IPS DF 6.9 (cell line): ENCODE measurements at regions not wholly inside any gene's neighbourhood (a gene's known extent, or its start where the extent isn't known, plus 50 kb on each side); places are given as distances from the start of the nearest gene placed in this dataset.

ENCODE experiments used
- DNase-seq: peaks from one replicate; pipeline ENCODE4 v3.0.0-alpha.2; 2013; ENCODE audit warnings: low read depth, low spot score
- H3K27ac ChIP-seq: one replicate; pipeline ENCODE4 v1.5.1; 2013; ENCODE audit warnings: low read length, control low read depth
- H3K27me3 ChIP-seq: 2 replicates; pipeline ENCODE4 v1.6.1; 2013; ENCODE audit warnings: mild to moderate bottlenecking, low read length; ENCODE audit not compliant: control insufficient read depth, insufficient read depth
- H3K36me3 ChIP-seq: 2 replicates; pipeline ENCODE4 v1.6.1; 2013; ENCODE audit warnings: low read length; ENCODE audit not compliant: control insufficient read depth, insufficient read depth
- H3K4me1 ChIP-seq: 2 replicates; pipeline ENCODE4 v1.6.1; 2013; ENCODE audit warnings: low read length; ENCODE audit not compliant: control insufficient read depth, insufficient read depth
- H3K4me3 ChIP-seq: 2 replicates; pipeline ENCODE4 v1.5.1; 2013; ENCODE audit warnings: mild to moderate bottlenecking, low read length
- H3K9me3 ChIP-seq: 2 replicates; pipeline ENCODE4 v1.6.1; 2013; ENCODE audit warnings: low read length, inconsistent platforms; ENCODE audit not compliant: control insufficient read depth, insufficient read depth
- WGBS: extraction: QIAGEN DNeasy Blood & Tissue Kit; methylation state at CpG from one replicate; pipeline ENCODE4 v1.1.7; 2013; ENCODE audit warnings: mixed read lengths, missing lambda C conversion rate; ENCODE audit not compliant: insufficient read length, insufficient coverage; 5-methylcytosine and 5-hydroxymethylcytosine counted together

DNA sequence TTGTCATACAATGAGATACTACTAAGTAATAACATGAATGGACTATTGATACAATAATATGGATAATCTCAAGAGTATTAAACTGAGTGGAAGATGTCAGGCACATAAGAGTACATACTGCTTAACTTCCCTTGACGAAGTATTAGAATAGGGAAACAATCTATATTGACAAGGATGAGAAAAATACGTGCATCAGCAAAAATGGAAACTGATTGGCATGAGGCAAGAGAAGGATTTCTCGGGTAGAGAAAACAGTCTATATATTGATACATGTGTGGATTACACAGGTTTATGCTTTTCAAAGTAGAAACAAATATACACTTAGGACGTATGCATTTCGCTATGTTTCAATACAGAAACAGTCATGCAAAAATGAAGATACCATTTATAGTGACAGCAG, 57.4 kb downstream of the PRR20E start:
- no peak for DNase-seq
- H3K36me3 ChIP-seq, result no peaks in the 10 kb centered on the region
- no peak overlapping the region for H3K4me3 ChIP-seq
- no peaks in the 10 kb centered on the region for H3K4me1 ChIP-seq
- H3K9me3 ChIP-seq, result no peaks in the 10 kb centered on the region
- no peaks in the 10 kb centered on the region for H3K27me3 ChIP-seq
- H3K27ac ChIP-seq, result no peak overlapping the region
- WGBS, result no CpG with 5 or more reads among the region's 5 CpGs

DNA sequence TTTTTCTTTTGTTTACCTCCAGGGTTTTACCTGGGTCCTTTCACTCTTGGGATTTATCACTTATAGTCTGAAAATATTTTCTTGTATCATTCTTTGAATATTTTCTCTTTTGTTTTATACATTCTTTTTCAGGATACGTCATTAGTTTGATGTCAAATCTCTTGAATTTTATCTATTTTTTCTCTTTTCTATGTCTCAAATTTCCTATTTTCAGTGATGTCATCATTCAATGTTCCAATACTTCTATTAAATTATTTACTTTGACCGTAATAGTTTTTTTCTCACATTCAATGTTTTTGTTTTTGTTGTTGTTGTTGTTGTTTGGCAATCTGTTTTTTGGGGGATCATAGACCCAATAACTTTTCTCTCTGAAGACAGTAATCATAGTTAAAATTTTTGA, 83.5 kb downstream of the PRR20E start:
- H3K36me3 ChIP-seq, result no peaks in the 10 kb centered on the region
- no peaks in the 10 kb centered on the region for H3K9me3 ChIP-seq
- WGBS, result no CpG with 5 or more reads among the region's 2 CpGs
- no peak overlapping the region for H3K27ac ChIP-seq
- no peaks in the 10 kb centered on the region for H3K4me1 ChIP-seq
- no peak overlapping the region for H3K4me3 ChIP-seq
- no peaks in the 10 kb centered on the region for H3K27me3 ChIP-seq
- DNase-seq, result no peak

DNA sequence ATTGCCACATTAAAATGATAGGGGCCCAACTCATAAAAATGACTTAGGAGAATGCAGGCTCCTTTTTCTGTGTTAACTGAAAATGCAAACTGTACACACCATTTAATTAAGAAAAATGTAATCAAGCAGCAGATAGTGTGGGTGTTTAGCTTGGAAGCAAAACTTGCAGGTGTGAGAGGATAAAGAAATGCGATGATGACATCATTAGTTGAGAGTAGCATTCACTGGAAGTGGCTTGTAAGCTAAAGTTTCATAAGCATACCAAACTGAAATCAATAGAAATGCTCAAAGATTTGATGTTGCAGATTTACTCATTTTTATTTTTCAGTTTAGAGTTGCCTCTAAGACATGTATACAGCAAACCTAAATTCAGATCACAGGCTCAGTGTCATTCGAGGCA, 86.6 kb downstream of the PRR20E start:
- Histone ChIP-seq H3K4me1 (no peaks in the 10 kb centered on the region), H3K4me3 (no peak overlapping the region), H3K27ac (no peak overlapping the region), H3K36me3 (no peaks in the 10 kb centered on the region), H3K27me3 (no peaks in the 10 kb centered on the region), H3K9me3 (no peaks in the 10 kb centered on the region)
- DNase-seq, result no peak
- no CpG with 5 or more reads among the region's 2 CpGs for WGBS

DNA sequence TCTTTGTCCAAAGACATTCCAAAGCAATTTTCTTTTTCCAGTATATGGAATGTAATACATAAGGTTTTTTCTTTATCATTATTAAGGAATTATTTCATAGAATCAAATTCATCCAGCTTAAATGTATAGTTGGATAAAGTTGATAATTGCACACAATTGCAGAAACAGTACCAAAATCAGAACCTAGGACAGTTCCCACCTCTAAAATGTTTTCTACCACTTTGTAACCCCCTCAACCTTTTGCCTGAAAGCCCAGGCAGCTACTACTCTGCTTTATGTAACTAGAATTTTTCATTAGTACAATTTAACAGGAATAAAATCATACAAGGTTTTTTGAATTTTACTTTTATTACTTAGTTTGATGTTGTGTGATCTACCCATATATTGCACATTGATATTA, 98.0 kb downstream of the PRR20E start:
- Histone ChIP-seq H3K27ac (no peak overlapping the region), H3K36me3 (no peaks in the 10 kb centered on the region), H3K9me3 (no peaks in the 10 kb centered on the region), H3K27me3 (no peaks in the 10 kb centered on the region), H3K4me3 (no peak overlapping the region), H3K4me1 (no peaks in the 10 kb centered on the region)
- DNase-seq, result no peak

DNA sequence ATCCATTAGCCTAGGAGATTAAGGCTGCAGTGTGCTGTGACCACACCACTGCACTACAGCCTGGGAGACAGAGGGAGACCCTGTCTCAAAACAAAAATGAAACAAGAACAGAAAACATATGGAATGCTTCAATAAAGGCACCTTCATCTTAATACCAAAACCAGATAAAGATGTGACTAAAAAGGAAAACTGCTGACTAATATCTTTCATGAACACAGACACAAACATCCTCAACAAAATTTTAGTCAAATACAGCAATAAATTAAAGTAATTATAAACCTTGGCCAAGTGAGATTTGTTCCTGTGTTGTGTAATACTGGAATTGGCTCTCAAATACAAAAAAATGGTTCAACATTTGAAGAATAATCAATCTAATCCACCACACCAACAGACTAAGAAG, 103.5 kb downstream of the PRR20E start:
- no peak overlapping the region for H3K4me3 ChIP-seq
- H3K27ac ChIP-seq, result no peak overlapping the region
- no peaks in the 10 kb centered on the region for H3K27me3 ChIP-seq
- no peaks in the 10 kb centered on the region for H3K36me3 ChIP-seq
- H3K9me3 ChIP-seq, result no peaks in the 10 kb centered on the region
- DNase-seq, result no peak
- H3K4me1 ChIP-seq, result no peaks in the 10 kb centered on the region

DNA sequence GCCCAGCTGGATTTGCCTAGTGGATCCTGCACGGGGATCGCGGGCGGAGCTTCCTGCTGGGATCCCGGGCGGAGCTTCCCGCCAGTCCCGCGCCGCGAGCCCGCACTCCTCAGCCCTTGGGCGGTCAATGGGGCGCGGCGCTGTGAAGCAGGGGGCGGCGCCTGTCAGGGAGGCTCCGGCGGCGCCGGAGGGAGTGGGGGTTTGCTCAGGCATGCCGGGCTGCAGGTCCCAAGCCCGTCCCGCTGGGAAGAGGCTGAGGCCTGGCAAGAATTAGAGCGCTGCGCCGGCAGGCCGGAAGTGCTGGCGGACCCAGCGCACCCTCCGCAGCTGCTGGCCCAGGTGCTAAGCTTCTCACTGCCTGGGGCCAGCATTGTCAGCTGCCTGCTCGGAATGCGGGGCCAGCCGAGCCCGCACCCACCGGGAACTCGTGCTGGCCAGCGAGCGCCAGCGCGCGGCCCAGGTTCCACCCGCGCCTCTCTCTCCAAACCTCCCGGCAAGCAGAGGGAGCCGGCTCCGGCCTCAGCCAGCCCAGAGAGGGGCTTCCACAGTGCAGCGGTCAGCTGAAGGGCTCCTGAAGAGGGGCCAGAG, 119.6 kb downstream of the PRR20E start:
- Histone ChIP-seq H3K27ac (no peak overlapping the region), H3K9me3 (no peaks in the 10 kb centered on the region), H3K4me3 (no peak overlapping the region), H3K36me3 (no peaks in the 10 kb centered on the region; the same call in 1 of the 2 replicates), H3K27me3 (no peaks in the 10 kb centered on the region), H3K4me1 (no peaks in the 10 kb centered on the region)
- no peak for DNase-seq
- WGBS, result no CpG with 5 or more reads among the region's 49 CpGs

DNA sequence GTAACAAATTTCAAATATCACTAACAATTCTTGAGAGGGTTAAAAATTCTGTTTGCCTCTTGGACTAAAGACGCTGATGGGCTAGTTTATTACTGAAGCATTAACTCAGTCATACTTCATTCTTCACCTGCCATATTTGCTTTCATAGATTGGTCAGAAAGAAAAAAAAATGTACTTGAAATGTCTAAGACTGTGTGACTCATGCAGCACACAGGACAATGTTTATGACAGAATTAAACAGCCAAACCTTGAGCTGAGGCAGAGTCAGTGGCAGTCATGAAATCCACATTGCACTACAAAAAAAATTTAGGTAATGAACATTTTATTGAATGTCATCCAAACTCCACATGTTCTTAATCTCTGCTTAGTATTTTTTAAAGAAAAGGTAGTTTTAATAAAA, 135.6 kb downstream of the PRR20E start:
- Histone ChIP-seq H3K4me3 (no peak overlapping the region), H3K9me3 (no peaks in the 10 kb centered on the region), H3K27ac (no peak overlapping the region), H3K4me1 (no peaks in the 10 kb centered on the region), H3K27me3 (no peaks in the 10 kb centered on the region), H3K36me3 (no peaks in the 10 kb centered on the region)
- WGBS, result no CpG with 5 or more reads among the region's 1 CpG
- no peak for DNase-seq

DNA sequence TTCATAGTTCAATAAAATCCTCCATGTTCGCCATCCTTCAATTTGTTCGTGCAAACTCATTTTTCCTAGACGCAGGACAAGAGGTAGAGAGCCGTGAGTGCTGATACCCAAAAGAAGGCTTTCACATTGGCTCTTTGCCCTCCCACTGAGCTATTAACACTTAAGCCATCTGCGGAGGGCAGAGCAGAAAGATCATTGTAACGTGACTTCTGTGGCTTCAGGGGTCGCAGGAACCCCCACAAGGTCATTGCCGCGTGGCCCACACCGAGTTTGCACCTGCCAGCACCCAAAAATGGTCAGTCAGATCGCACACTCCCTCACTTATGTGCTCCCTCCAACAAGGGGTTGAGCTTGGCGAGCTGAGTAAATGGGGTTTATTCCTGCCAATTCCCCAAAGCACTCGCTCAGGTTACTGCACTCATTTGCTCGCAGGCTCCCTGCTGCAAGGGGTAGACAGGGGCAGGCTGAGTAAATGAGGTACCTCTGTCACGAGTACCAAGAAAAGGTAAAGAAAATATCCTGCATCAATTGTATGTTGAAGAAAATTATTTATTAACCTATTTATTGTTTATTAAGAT, 144.1 kb downstream of the PRR20E start:
- DNase-seq, result peak; percentile 25
- H3K27me3 ChIP-seq, result 0 out of 2 replicates have a peak, but pooled peaks cover 2% of the 10 kb centered on the region
- no peaks in the 10 kb centered on the region for H3K9me3 ChIP-seq
- no peaks in the 10 kb centered on the region for H3K36me3 ChIP-seq
- peak overlapping the region; percentile 31; the same call in 1 of the 2 replicates for H3K4me3 ChIP-seq
- no CpG with 5 or more reads among the region's 15 CpGs for WGBS
- H3K27ac ChIP-seq, result no peak overlapping the region
- H3K4me1 ChIP-seq, result peaks cover 3% of the 10 kb centered on the region; the same call in 1 of the 2 replicates

DNA sequence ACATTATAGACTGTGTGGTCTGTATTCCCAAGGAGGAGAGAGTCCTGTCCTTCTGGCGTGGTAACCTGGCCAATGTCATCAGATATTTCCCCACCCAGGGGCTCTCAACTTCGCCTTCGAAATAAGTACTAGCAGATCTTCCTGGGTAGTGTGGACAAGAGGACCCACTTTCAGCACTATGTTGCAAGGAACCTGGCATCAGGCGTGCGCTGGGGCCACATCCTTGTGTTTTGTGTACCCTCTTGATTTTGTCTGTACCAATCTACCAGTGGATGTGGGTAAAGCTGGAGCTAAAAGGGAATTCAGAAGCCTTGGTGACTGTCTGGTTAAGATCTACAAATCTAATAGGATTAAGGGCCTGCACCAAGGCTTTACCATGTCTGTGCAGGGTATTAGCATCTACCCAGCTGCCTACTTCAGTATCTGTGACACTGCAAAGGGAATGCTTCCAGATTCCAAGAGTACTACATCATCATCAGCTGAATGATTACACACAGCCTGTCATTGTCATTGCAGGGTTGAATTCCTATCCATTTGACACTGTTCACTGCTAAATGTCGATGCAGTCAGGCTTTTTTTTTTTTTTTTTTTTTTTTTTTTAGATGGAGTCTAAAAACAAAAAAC, 148.0 kb downstream of the PRR20E start:
- DNase-seq, result no peak
- no CpG with 5 or more reads among the region's 6 CpGs for WGBS
- H3K4me3 ChIP-seq, result no peak overlapping the region

DNA sequence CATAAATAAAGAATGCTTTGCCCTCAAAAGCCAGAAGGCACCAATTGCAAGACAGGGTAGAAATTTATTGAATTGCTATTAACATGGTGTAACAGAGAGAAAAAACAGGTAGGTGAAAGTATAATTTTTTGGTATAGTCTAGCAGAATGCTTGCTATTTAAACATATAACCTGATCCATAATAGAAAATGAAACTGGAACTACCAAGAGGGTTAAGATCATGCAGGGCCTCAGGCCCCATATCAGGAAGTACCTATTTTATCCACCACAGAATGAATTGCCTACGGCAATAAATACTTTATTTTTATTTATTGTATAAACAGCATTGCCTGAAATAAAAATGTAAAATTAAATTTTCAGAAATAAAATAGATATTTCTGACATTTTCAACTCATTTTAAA, 159.5 kb downstream of the PRR20E start:
- Histone ChIP-seq H3K4me3 (no peak overlapping the region), H3K36me3 (no peaks in the 10 kb centered on the region), H3K4me1 (no peaks in the 10 kb centered on the region), H3K9me3 (no peaks in the 10 kb centered on the region), H3K27me3 (no peaks in the 10 kb centered on the region), H3K27ac (no peak overlapping the region)
- WGBS, result no CpG with 5 or more reads among the region's 1 CpG
- DNase-seq, result no peak

More for the DNA sequence above, 148.0 kb downstream of the PRR20E start:
- Histone ChIP-seq H3K4me1 (peaks cover 3% of the 10 kb centered on the region; the same call in 1 of the 2 replicates), H3K9me3 (no peaks in the 10 kb centered on the region), H3K36me3 (no peaks in the 10 kb centered on the region), H3K27me3 (0 out of 2 replicates have a peak, but pooled peaks cover 2% of the 10 kb centered on the region), H3K27ac (no peak overlapping the region)

DNA sequence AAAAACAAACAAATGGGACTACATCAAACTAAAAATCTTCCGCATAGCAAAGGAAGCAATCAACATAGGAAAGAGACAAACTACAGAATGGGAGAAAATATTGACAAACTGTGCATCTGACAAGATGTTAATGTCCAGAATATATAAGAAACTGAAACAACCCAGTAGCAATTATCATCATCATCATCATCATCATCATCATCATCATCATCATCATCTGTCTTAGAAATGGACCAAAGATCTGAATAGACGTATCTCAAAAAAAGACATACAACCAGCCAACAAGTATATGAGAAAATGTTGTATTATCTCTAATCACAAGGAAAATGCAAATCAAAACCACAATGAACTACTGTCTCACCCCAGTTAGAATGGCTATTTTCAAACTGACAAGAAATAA, 173.9 kb downstream of the PRR20E start:
- no peaks in the 10 kb centered on the region for H3K36me3 ChIP-seq
- H3K27ac ChIP-seq, result no peak overlapping the region
- H3K4me1 ChIP-seq, result no peaks in the 10 kb centered on the region
- H3K9me3 ChIP-seq, result no peaks in the 10 kb centered on the region
- no CpG with 5 or more reads among the region's 2 CpGs for WGBS
- H3K4me3 ChIP-seq, result no peak overlapping the region
- no peaks in the 10 kb centered on the region for H3K27me3 ChIP-seq
- DNase-seq, result no peak
